GM12878 (cell line): ENCODE measurements at regions not wholly inside any gene's neighbourhood (a gene's known extent, or its start where the extent isn't known, plus 50 kb on each side); places are given as distances from the start of the nearest gene placed in this dataset.
A peak's percentile ranks its signal among the peaks of the same experiment; 100 is the strongest.

Experiments used
- ATAC-seq: fragments of 200-7000 bp; cut with Tn5 transposase; 3 replicates; pipeline ENCODE4 v1.9.1; 2020; ENCODE audit warnings: mild to moderate bottlenecking, moderate library complexity
- BruUV-seq: library from RNA; stranded (reverse); fragments of 400-500 nt; replicated peaks from 2 replicates; lab custom pipeline; 2021; lab: Mats Ljungman, UMichigan
- CTCF ChIA-PET: fragments of 300-600 bp; sonication (Branson Sonifier 250); formaldehyde crosslinking; extraction: SDS; loops from one replicate; lab custom pipeline; 2021; ENCODE audit warnings: inconsistent platforms; lab: Yijun Ruan, JAX
- POLR2A ChIA-PET: fragments of 350-600 bp; formaldehyde crosslinking; extraction: SDS; loops from one replicate; lab custom pipeline; 2021; ENCODE audit warnings: inconsistent platforms; lab: Charles Lee
- RAD21 ChIA-PET: fragments of 300-600 bp; sonication (Branson Sonifier 250); formaldehyde crosslinking; loops from one replicate; lab custom pipeline; 2023; ENCODE audit warnings: antibody characterized with exemption; ENCODE audit not compliant: unreplicated experiment; lab: Charles Lee
- SMC1A ChIA-PET: fragments of 300-600 bp; sonication (Branson Sonifier 250); formaldehyde crosslinking; loops from one replicate; lab custom pipeline; 2023; ENCODE audit not compliant: unreplicated experiment, uncharacterized antibody; lab: Charles Lee
- DNase-seq: peaks from one replicate; pipeline ENCODE4 v3.0.0-alpha.2; 2011; ENCODE audit warnings: low read depth, low spot score
- FAIRE-seq: peaks from 3 replicates; lab custom pipeline; 2011; peaks lifted over from hg19 to GRCh38; lab: Jason Lieb, UNC
- H2AFZ ChIP-seq: 2 replicates; pipeline ENCODE4 v1.6.0; 2011; ENCODE audit warnings: low read depth, low read length, control low read depth; ENCODE audit not compliant: control insufficient read depth
- H3K27ac ChIP-seq: 2 replicates; pipeline ENCODE4 v1.5.1; 2011; ENCODE audit warnings: control low read depth; ENCODE audit not compliant: control insufficient read depth, insufficient read depth
- H3K27me3 ChIP-seq, 2 experiments: replicated peaks in 1 of 2; 2 replicates each; pipeline versions ENCODE4 v1.6.0 to v1.6.1; 2011; ENCODE audit warnings: low read length in 1 of 2; ENCODE audit not compliant: control insufficient read depth in 2 of 2, insufficient read depth in 2 of 2
- H3K36me3 ChIP-seq, 2 experiments: 2 replicates each; pipeline ENCODE4 v1.5.1; 2011; ENCODE audit warnings: low read length in 1 of 2; ENCODE audit not compliant: control insufficient read depth in 2 of 2, insufficient read depth in 2 of 2
- H3K4me1 ChIP-seq: 2 replicates; pipeline ENCODE4 v1.6.1; 2011; ENCODE audit warnings: mild to moderate bottlenecking, low read length, moderate library complexity, mixed read lengths; ENCODE audit not compliant: control insufficient read depth, insufficient read depth
- H3K4me2 ChIP-seq: 2 replicates; pipeline ENCODE4 v1.6.0; 2011; ENCODE audit warnings: control low read depth; ENCODE audit not compliant: control insufficient read depth, insufficient read depth
- H3K4me3 ChIP-seq: fragments of 200-600 bp; sonication (generic); 2 replicates; pipeline ENCODE4 v1.5.1; 2016
- H3K79me2 ChIP-seq: 2 replicates; pipeline ENCODE4 v1.6.0; 2011; ENCODE audit warnings: low read length; ENCODE audit not compliant: control insufficient read depth, insufficient read depth
- H3K9ac ChIP-seq: 2 replicates; pipeline ENCODE4 v1.8.0; 2011; ENCODE audit warnings: low read length, control low read depth, mixed read lengths; ENCODE audit not compliant: control insufficient read depth, insufficient read depth
- H3K9me3 ChIP-seq: replicated peaks from 3 replicates; pipeline ENCODE4 v1.5.1; 2011; ENCODE audit warnings: mild to moderate bottlenecking, low read length; ENCODE audit not compliant: control insufficient read depth, insufficient read depth
- H4K20me1 ChIP-seq: 2 replicates; pipeline ENCODE4 v1.6.0; 2011; ENCODE audit not compliant: control insufficient read depth, insufficient read depth
- BACH1 ChIP-seq: fragments of 450-650 bp; IDR thresholded peaks from 2 replicates; pipeline ENCODE4 v1.6.1; 2017; ENCODE audit warnings: mild to moderate bottlenecking, borderline replicate concordance
- CHD4 ChIP-seq: fragments of 200-600 bp; sonication (generic); IDR thresholded peaks from 2 replicates; pipeline ENCODE4 v1.6.1; 2016; ENCODE audit warnings: mild to moderate bottlenecking
- EGR1 ChIP-seq, 2 experiments: IDR thresholded peaks; 1 replicate in 1 of 2; 2 replicates in 1 of 2; pipeline ENCODE4 v1.6.1; 2011 to 2012; ENCODE audit warnings: low read depth in 2 of 2, low read length in 2 of 2, borderline replicate concordance in 1 of 2, mild to moderate bottlenecking in 1 of 2, moderate library complexity in 1 of 2
- ZZZ3 ChIP-seq: IDR thresholded peaks from 2 replicates; pipeline ENCODE4 v1.6.1; 2011; ENCODE audit warnings: low read depth; ENCODE audit not compliant: control insufficient read depth, insufficient read length
- WGBS: methylation state at CpG from one replicate; pipeline ENCODE4 v1.1.6; 2016; ENCODE audit warnings: low lambda C conversion rate; ENCODE audit not compliant: insufficient replicate concordance, insufficient coverage; ENCODE audit errors: missing lambda C conversion rate; 5-methylcytosine and 5-hydroxymethylcytosine counted together
- in situ Hi-C: fragments of 300-500 bp; cut with MboI; formaldehyde crosslinking; loops from 9 replicates; pipeline ENCODE4 v1.14.3; 2018; ENCODE audit warnings: mixed read lengths
- intact Hi-C: fragments of 100-400 bp; cut with micrococcal nuclease; formaldehyde crosslinking; loops from one replicate; pipeline ENCODE4 v1.14.2; 2022; ENCODE audit not compliant: unreplicated experiment
- TF ChIP-seq, protein P1 (sequence below): IDR thresholded peaks from 2 replicates; pipeline ENCODE4 v1.6.1; 2012; ENCODE audit warnings: low read depth, low read length, improper control_type of control experiment
- TF ChIP-seq, protein P2 (sequence below): fragments of 450-650 bp; IDR thresholded peaks from 2 replicates; pipeline ENCODE4 v1.6.1; 2014; ENCODE audit warnings: mild to moderate bottlenecking

DNA sequence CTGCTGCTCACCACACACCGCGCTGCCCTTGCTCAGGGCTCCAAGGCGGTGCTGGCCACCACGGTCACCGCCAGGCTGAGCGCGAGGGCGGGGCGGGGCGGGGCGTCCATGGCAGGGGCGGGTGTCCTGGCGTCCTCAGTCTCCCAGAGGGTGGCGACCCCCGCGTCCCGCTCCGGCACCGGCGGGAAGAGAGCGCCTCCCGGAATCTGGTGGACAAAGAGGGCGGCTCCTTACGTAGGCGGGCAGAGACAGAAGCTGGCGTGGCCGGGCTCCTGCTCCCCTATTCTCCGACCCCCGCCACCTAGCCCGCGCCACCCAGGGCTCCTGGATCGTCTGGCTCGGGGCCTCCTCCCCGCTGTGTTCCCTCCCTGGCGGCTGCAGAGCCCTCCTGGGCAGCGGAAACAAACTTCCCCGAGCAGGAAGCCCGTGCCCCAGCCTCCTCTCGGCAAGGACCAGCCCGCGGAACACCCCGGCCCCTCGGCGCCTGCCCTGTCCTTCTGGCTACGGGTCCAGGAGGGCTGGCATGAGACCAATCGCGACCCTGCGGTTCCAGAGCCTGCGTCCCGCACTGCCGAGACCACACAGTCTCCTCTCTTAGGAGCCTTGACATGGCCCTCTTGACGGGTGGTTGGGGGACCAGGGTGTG is 133.8 kb upstream of the ZNF92 start:
- Histone ChIP-seq H3K79me2 (no peaks in the 10 kb centered on the region), H3K9me3 (no peaks in the 10 kb centered on the region), H3K4me2 (0 out of 2 replicates have a peak overlapping the region, but pooled peaks have one; percentile 13), H3K4me1 (no peaks in the 10 kb centered on the region), H4K20me1 (no peaks in the 10 kb centered on the region), H3K36me3 (no peaks in the 10 kb centered on the region), H3K4me3 (no peak overlapping the region), H3K27me3 (no peaks in the 10 kb centered on the region), H3K9ac (no peak overlapping the region), H3K27ac (no peak overlapping the region), H2AFZ (no peak overlapping the region)
- no TSS peak for BruUV-seq
- ATAC-seq (peak; percentile 29), DNase-seq (no peak), FAIRE-seq (no peak)
- ChIA-PET POLR2A (no interaction called here), CTCF (no interaction called here), RAD21 (no interaction called here), SMC1A (no interaction called here)
- no peak for TF ChIP-seq ZZZ3
- TF ChIP-seq, protein P1, sequence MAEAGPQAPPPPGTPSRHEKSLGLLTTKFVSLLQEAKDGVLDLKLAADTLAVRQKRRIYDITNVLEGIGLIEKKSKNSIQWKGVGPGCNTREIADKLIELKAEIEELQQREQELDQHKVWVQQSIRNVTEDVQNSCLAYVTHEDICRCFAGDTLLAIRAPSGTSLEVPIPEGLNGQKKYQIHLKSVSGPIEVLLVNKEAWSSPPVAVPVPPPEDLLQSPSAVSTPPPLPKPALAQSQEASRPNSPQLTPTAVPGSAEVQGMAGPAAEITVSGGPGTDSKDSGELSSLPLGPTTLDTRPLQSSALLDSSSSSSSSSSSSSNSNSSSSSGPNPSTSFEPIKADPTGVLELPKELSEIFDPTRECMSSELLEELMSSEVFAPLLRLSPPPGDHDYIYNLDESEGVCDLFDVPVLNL = no peak
- TF ChIP-seq, protein P2, sequence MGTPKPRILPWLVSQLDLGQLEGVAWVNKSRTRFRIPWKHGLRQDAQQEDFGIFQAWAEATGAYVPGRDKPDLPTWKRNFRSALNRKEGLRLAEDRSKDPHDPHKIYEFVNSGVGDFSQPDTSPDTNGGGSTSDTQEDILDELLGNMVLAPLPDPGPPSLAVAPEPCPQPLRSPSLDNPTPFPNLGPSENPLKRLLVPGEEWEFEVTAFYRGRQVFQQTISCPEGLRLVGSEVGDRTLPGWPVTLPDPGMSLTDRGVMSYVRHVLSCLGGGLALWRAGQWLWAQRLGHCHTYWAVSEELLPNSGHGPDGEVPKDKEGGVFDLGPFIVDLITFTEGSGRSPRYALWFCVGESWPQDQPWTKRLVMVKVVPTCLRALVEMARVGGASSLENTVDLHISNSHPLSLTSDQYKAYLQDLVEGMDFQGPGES = no peak
- no peak for TF ChIP-seq EGR1 (IDR thresholded peaks at IDR 0.05; ENCODE audit: borderline replicate concordance in 1 of 2, low read depth in 2 of 2, low read length in 2 of 2)
- TF ChIP-seq CHD4 = no peak
- TF ChIP-seq BACH1 = no peak
- in situ Hi-C loops (no loop called here), intact Hi-C loops (no loop called here)
- 5% methylated on average over 25 of the region's 52 CpGs for WGBS
